H1 (cell line): ENCODE measurements at regions not wholly inside any gene's neighbourhood (a gene's known extent, or its start where the extent isn't known, plus 50 kb on each side); places are given as distances from the start of the nearest gene placed in this dataset.

Experiments used
- CTCF ChIA-PET: fragments of 300-600 bp; sonication (Branson Sonifier 250); formaldehyde crosslinking; loops from one replicate; lab custom pipeline; 2021; ENCODE audit not compliant: partially characterized antibody; lab: Charles Lee
- POLR2A ChIA-PET: fragments of 300-600 bp; sonication (Branson Sonifier 250); formaldehyde crosslinking; loops from one replicate; lab custom pipeline; 2021; ENCODE audit warnings: inconsistent platforms; ENCODE audit not compliant: partially characterized antibody; lab: Charles Lee
- DNase-seq, 2 experiments: peaks; one replicate each; pipeline versions ENCODE4 v3.0.0 to v3.0.0-alpha.2; 2010 to 2022; ENCODE audit warnings: low spot score in 2 of 2, low read depth in 1 of 2, mixed read lengths in 1 of 2
- FAIRE-seq: peaks from 2 replicates; lab custom pipeline; 2011; peaks lifted over from hg19 to GRCh38; lab: Jason Lieb, UNC
- H2AFZ ChIP-seq: 2 replicates; pipeline ENCODE4 v1.8.1; 2012; ENCODE audit warnings: low read length, inconsistent platforms
- H2AK5ac ChIP-seq: 2 replicates; pipeline ENCODE4 v1.6.1; 2013; ENCODE audit warnings: low read depth, low read length
- H2BK120ac ChIP-seq: replicated peaks from 2 replicates; pipeline ENCODE3; 2013; ENCODE audit warnings: low read depth, low read length, inconsistent platforms
- H2BK12ac ChIP-seq: 2 replicates; pipeline ENCODE4 v1.6.1; 2013; ENCODE audit warnings: low read depth, low read length
- H2BK15ac ChIP-seq: 2 replicates; pipeline ENCODE4 v1.6.1; 2013; ENCODE audit warnings: low read length
- H2BK20ac ChIP-seq: 2 replicates; pipeline ENCODE4 v1.6.1; 2013; ENCODE audit warnings: low read length
- H2BK5ac ChIP-seq: 2 replicates; pipeline ENCODE4 v1.6.1; 2013; ENCODE audit warnings: low read depth, low read length
- H3K14ac ChIP-seq: 2 replicates; pipeline ENCODE4 v1.6.1; 2013; ENCODE audit warnings: inconsistent platforms; ENCODE audit not compliant: insufficient read length
- H3K18ac ChIP-seq: 2 replicates; pipeline ENCODE4 v1.6.1; 2013; ENCODE audit warnings: low read length; ENCODE audit errors: extremely low read depth
- H3K23ac ChIP-seq: 2 replicates; pipeline ENCODE4 v1.6.1; 2013; ENCODE audit warnings: inconsistent platforms; ENCODE audit not compliant: insufficient read length
- H3K23me2 ChIP-seq: 2 replicates; pipeline ENCODE4 v1.6.1; 2013; ENCODE audit warnings: low read depth, low read length
- H3K27ac ChIP-seq: 2 replicates; pipeline ENCODE4 v1.6.1; 2011; ENCODE audit warnings: low read depth, low read length, inconsistent platforms
- H3K27me3 ChIP-seq, 4 experiments: replicated peaks in 1 of 4; 1 replicate in 1 of 4; 2 replicates in 3 of 4; pipeline versions ENCODE4 v1.6.1 to v1.8.1; 2011 to 2013; ENCODE audit warnings: low read length in 3 of 4, mild to moderate bottlenecking in 3 of 4, inconsistent platforms in 2 of 4, mixed read lengths in 2 of 4, moderate library complexity in 1 of 4; ENCODE audit not compliant: control insufficient read depth in 3 of 4, insufficient read depth in 3 of 4; ENCODE audit errors: extremely low read depth in 1 of 4
- H3K36me3 ChIP-seq, 4 experiments: 2 replicates each; pipeline versions ENCODE4 v1.6.1 to v1.8.1; 2011 to 2013; ENCODE audit warnings: mild to moderate bottlenecking in 4 of 4, low read length in 3 of 4, moderate library complexity in 2 of 4, control low read depth in 1 of 4, inconsistent platforms in 1 of 4; ENCODE audit not compliant: insufficient read depth in 4 of 4, control insufficient read depth in 2 of 4
- H3K4ac ChIP-seq: replicated peaks from 2 replicates; pipeline ENCODE3; 2013; ENCODE audit warnings: low read length, low read depth, mixed read lengths, inconsistent platforms; ENCODE audit not compliant: insufficient read length
- H3K4me1 ChIP-seq, 4 experiments: replicated peaks in 1 of 4; 1 replicate in 1 of 4; 2 replicates in 3 of 4; pipeline versions ENCODE4 v1.6.1 to v1.8.1; 2011 to 2013; ENCODE audit warnings: low read length in 3 of 4, inconsistent platforms in 2 of 4, mixed read lengths in 1 of 4; ENCODE audit not compliant: insufficient read depth in 4 of 4, control insufficient read depth in 3 of 4
- H3K4me2 ChIP-seq, 2 experiments: 2 replicates each; pipeline versions ENCODE4 v1.6.1 to v1.8.1; 2011 to 2013; ENCODE audit warnings: low read depth in 2 of 2, low read length in 2 of 2, control low read depth in 1 of 2, inconsistent platforms in 1 of 2, mild to moderate bottlenecking in 1 of 2; ENCODE audit not compliant: insufficient read depth in 1 of 2
- H3K4me3 ChIP-seq, 4 experiments: fragments of 200-600, 300-600 bp in 1 of 4; sonication (generic), shearing (Covaris generic), sonication (Bioruptor Twin) in 1 of 4; 2 replicates each; pipeline versions ENCODE4 v1.5.1 to v1.8.1; 2011 to 2016; ENCODE audit warnings: low read length in 4 of 4, low read depth in 3 of 4, control low read depth in 2 of 4, inconsistent platforms in 2 of 4, mild to moderate bottlenecking in 2 of 4, mixed read lengths in 1 of 4, moderate library complexity in 1 of 4; ENCODE audit not compliant: insufficient read depth in 2 of 4; ENCODE audit errors: extremely low read depth in 1 of 4
- H3K56ac ChIP-seq: replicated peaks from 2 replicates; pipeline ENCODE3; 2013; ENCODE audit warnings: low read depth, mild to moderate bottlenecking, mixed read lengths, low read length, inconsistent platforms; ENCODE audit not compliant: insufficient read length
- H3K79me1 ChIP-seq: 2 replicates; pipeline ENCODE4 v1.6.1; 2013; ENCODE audit warnings: low read depth, low read length, control low read depth
- H3K79me2 ChIP-seq, 2 experiments: 2 replicates each; pipeline versions ENCODE4 v1.6.1 to v1.8.1; 2012 to 2013; ENCODE audit warnings: low read length in 2 of 2, mild to moderate bottlenecking in 2 of 2, inconsistent platforms in 1 of 2; ENCODE audit not compliant: insufficient read depth in 2 of 2, control insufficient read depth in 1 of 2
- H3K9ac ChIP-seq, 4 experiments: replicated peaks in 1 of 4; 1 replicate in 1 of 4; 2 replicates in 3 of 4; pipeline versions ENCODE4 v1.6.1 to v1.8.1; 2011 to 2013; ENCODE audit warnings: low read depth in 3 of 4, low read length in 3 of 4, control low read depth in 2 of 4, mild to moderate bottlenecking in 2 of 4, moderate library complexity in 2 of 4, inconsistent platforms in 1 of 4; ENCODE audit errors: extremely low read depth in 1 of 4
- H3K9me3 ChIP-seq, 2 experiments: 2 replicates each; pipeline versions ENCODE4 v1.6.1 to v1.8.1; 2012 to 2013; ENCODE audit warnings: mild to moderate bottlenecking in 2 of 2, moderate library complexity in 2 of 2, control low read depth in 1 of 2, inconsistent platforms in 1 of 2, low read depth in 1 of 2, low read length in 1 of 2, mixed read lengths in 1 of 2; ENCODE audit not compliant: insufficient read depth in 2 of 2
- H4K20me1 ChIP-seq, 2 experiments: replicated peaks in 1 of 2; 2 replicates each; pipeline versions ENCODE3 to v1.8.1; 2011 to 2013; ENCODE audit warnings: inconsistent platforms in 2 of 2, low read length in 2 of 2, mild to moderate bottlenecking in 1 of 2; ENCODE audit not compliant: insufficient read depth in 2 of 2, control insufficient read depth in 1 of 2
- H4K5ac ChIP-seq: 2 replicates; pipeline ENCODE4 v1.6.1; 2013; ENCODE audit warnings: low read length, low read depth, mixed read lengths, inconsistent platforms; ENCODE audit not compliant: insufficient read length
- H4K8ac ChIP-seq: 2 replicates; pipeline ENCODE4 v1.8.0; 2013; ENCODE audit warnings: mild to moderate bottlenecking, moderate library complexity, low read length, inconsistent platforms; ENCODE audit not compliant: insufficient read depth; ENCODE audit errors: extremely low read depth
- H4K91ac ChIP-seq: replicated peaks from 2 replicates; pipeline ENCODE3; 2013; ENCODE audit warnings: low read length, mixed read lengths, inconsistent platforms; ENCODE audit not compliant: insufficient read length
- ATF2 ChIP-seq: IDR thresholded peaks from 2 replicates; pipeline ENCODE4 v1.6.1; 2012; ENCODE audit warnings: low read length, inconsistent platforms
- EP300 ChIP-seq, 2 experiments: IDR thresholded peaks; 1 replicate in 1 of 2; 2 replicates in 1 of 2; pipeline ENCODE4 v1.6.1; 2011 to 2012; ENCODE audit warnings: low read depth in 2 of 2, low read length in 2 of 2, mild to moderate bottlenecking in 2 of 2, borderline replicate concordance in 1 of 2, inconsistent platforms in 1 of 2, moderate library complexity in 1 of 2
- HDAC2 ChIP-seq, 2 experiments: fragments of 300-600 bp in 1 of 2; sonication (generic) in 1 of 2; IDR thresholded peaks; 2 replicates each; pipeline ENCODE4 v1.6.1; 2011 to 2012; ENCODE audit warnings: low read depth in 2 of 2, low read length in 2 of 2, mild to moderate bottlenecking in 2 of 2, moderate library complexity in 2 of 2, borderline replicate concordance in 1 of 2, inconsistent platforms in 1 of 2
- JUN ChIP-seq: IDR thresholded peaks from 2 replicates; pipeline ENCODE4 v1.6.1; 2011; ENCODE audit warnings: low read depth, mild to moderate bottlenecking, improper control_type of control experiment, low read length
- JUND ChIP-seq: IDR thresholded peaks from 2 replicates; pipeline ENCODE4 v1.6.1; 2011; ENCODE audit warnings: mild to moderate bottlenecking, improper control_type of control experiment, low read length
- NANOG ChIP-seq: IDR thresholded peaks from 2 replicates; pipeline ENCODE4 v1.6.1; 2011; ENCODE audit warnings: low read length, low read depth, mild to moderate bottlenecking, inconsistent platforms; ENCODE audit not compliant: insufficient read depth, poor library complexity, severe bottlenecking
- POLR2A ChIP-seq, 2 experiments: IDR thresholded peaks; 1 replicate in 1 of 2; 2 replicates in 1 of 2; pipeline ENCODE4 v1.6.1; 2011; ENCODE audit warnings: low read depth in 2 of 2, low read length in 2 of 2, mild to moderate bottlenecking in 2 of 2; ENCODE audit errors: control extremely low read depth in 1 of 2
- POU5F1 ChIP-seq: IDR thresholded peaks from 2 replicates; pipeline ENCODE4 v1.6.1; 2011; ENCODE audit warnings: low read depth, mild to moderate bottlenecking, low read length, moderate library complexity
- RNF2 ChIP-seq: fragments of 200-900, 300-1000 bp; sonication (generic); IDR thresholded peaks from 2 replicates; pipeline ENCODE4 v1.7.1; 2016; ENCODE audit warnings: borderline replicate concordance, low read depth, mild to moderate bottlenecking, antibody characterized with exemption, low read length; ENCODE audit not compliant: poor library complexity, severe bottlenecking; ENCODE audit errors: missing control alignments
- SP2 ChIP-seq: IDR thresholded peaks from 2 replicates; pipeline ENCODE4 v1.6.1; 2012; ENCODE audit warnings: mild to moderate bottlenecking, low read length, inconsistent platforms
- WGBS, 2 experiments: shearing (Covaris generic) in 1 of 2; methylation state at CpG; one replicate each; pipeline versions ENCODE4 v1.1.6 to v1.1.7; 2013 to 2015; ENCODE audit warnings: low lambda C conversion rate in 2 of 2, mixed read lengths in 2 of 2, inconsistent platforms in 1 of 2, low coverage in 1 of 2, missing lambda C conversion rate in 1 of 2; ENCODE audit not compliant: insufficient replicate concordance in 2 of 2, insufficient coverage in 1 of 2, insufficient read length in 1 of 2; ENCODE audit errors: extremely low coverage in 1 of 2, missing lambda C conversion rate in 1 of 2; 5-methylcytosine and 5-hydroxymethylcytosine counted together

- Histone ChIP-seq H2BK5ac (no peak overlapping the region), H2BK120ac (no peak overlapping the region), H3K4ac (no peak overlapping the region), H2AFZ (no peak overlapping the region), H4K91ac (no peak overlapping the region), H3K23me2 (no peaks in the 10 kb centered on the region), H3K27me3 (no peaks in the 10 kb centered on the region), H4K5ac (no peak overlapping the region), H4K20me1 (no peaks in the 10 kb centered on the region), H2AK5ac (no peak overlapping the region), H3K79me1 (no peaks in the 10 kb centered on the region), H3K56ac (no peak overlapping the region), H4K8ac (no peak overlapping the region), H3K36me3 (no peaks in the 10 kb centered on the region), H3K27ac (no peak overlapping the region), H3K4me3 (no peak overlapping the region), H2BK15ac (no peak overlapping the region), H2BK12ac (no peak overlapping the region), H3K18ac (no peak overlapping the region), H3K4me1 (no peaks in the 10 kb centered on the region), H3K79me2 (no peaks in the 10 kb centered on the region), H3K14ac (no peak overlapping the region), H3K4me2 (no peak overlapping the region), H3K9me3 (peaks cover 73 to 81% of the 10 kb centered on the region in 2 experiments), H3K23ac (no peak overlapping the region), H2BK20ac (no peak overlapping the region), H3K9ac (no peak overlapping the region)
- no peak for DNase-seq
- no peak for FAIRE-seq
- 84% methylated on average over 17 of the region's 17 CpGs; no CpG with 5 or more reads in 1 of the 2 experiments for WGBS, 2 experiments
- TF ChIP-seq POU5F1 = no peak
- no peak for TF ChIP-seq SP2
- TF ChIP-seq ATF2 = no peak
- TF ChIP-seq NANOG = no peak
- TF ChIP-seq POLR2A (IDR thresholded peaks at IDR 0.05; ENCODE audit: control extremely low read depth in 1 of 2, low read depth in 2 of 2, low read length in 2 of 2) = no peak
- no peak for TF ChIP-seq JUN
- TF ChIP-seq RNF2 = no peak
- no peak for TF ChIP-seq JUND
- no peak for TF ChIP-seq EP300 (IDR thresholded peaks at IDR 0.05; ENCODE audit: borderline replicate concordance in 1 of 2, low read depth in 2 of 2, low read length in 2 of 2)
- no peak for TF ChIP-seq HDAC2 (IDR thresholded peaks at IDR 0.05; ENCODE audit: borderline replicate concordance in 1 of 2, low read depth in 2 of 2, low read length in 2 of 2)
- POLR2A ChIA-PET = no interaction called here
- CTCF ChIA-PET = no interaction called here
These were observed 672.1 kb downstream of the TBC1D22A start for GRCh38 chr22:47434336-47435203.
